Prostate gland (tissue), 2 donors: ENCODE measurements at regions not wholly inside any gene's neighbourhood (a gene's known extent, or its start where the extent isn't known, plus 50 kb on each side); places are given as distances from the start of the nearest gene placed in this dataset.
A peak's percentile ranks its signal among the peaks of the same experiment; 100 is the strongest.

Source experiments
- DNase-seq: peaks from one replicate; pipeline ENCODE4 v3.0.0-alpha.2; 2019; ENCODE audit warnings: low spot score
- H3K27ac ChIP-seq, 2 donors: fragments of 200-600 bp; sonication (generic); 2 replicates each; pipeline ENCODE4 v1.5.1; 2017 to 2019
- H3K27me3 ChIP-seq: fragments of 200-600 bp; sonication (generic); replicated peaks from 2 replicates; pipeline ENCODE4 v1.5.1; 2019; ENCODE audit not compliant: insufficient read depth
- H3K36me3 ChIP-seq, 2 donors: fragments of 200-600 bp; sonication (generic); 1 replicate in 1 of 2; 2 replicates in 1 of 2; pipeline versions ENCODE4 v1.5.1 to v1.8.1; 2017 to 2019
- H3K4me1 ChIP-seq: fragments of 200-600 bp; sonication (generic); replicated peaks from 2 replicates; pipeline ENCODE4 v1.5.1; 2019
- H3K4me3 ChIP-seq, 2 donors: fragments of 200-600 bp; sonication (generic); 2 replicates each; pipeline ENCODE4 v1.5.1; 2017 to 2019
- H3K9me3 ChIP-seq: fragments of 200-600 bp; sonication (generic); 2 replicates; pipeline ENCODE4 v1.5.1; 2017
- POLR2A ChIP-seq: fragments of 450-650 bp; IDR thresholded peaks from one replicate; pipeline ENCODE4 v1.6.1; 2016; ENCODE audit warnings: antibody characterized with exemption, mild to moderate bottlenecking
- POLR2AphosphoS5 ChIP-seq: sonication (generic); formaldehyde crosslinking; IDR thresholded peaks from one replicate; pipeline ENCODE4 v1.6.1; 2017; ENCODE audit warnings: antibody characterized with exemption
- WGBS: methylation state at CpG from one replicate; pipeline ENCODE4 v1.1.5; 2018; 5-methylcytosine and 5-hydroxymethylcytosine counted together
- intact Hi-C: fragments of 100-400 bp; cut with DNase I; formaldehyde crosslinking; loops from one replicate; pipeline ENCODE4 v1.14.2; 2022
- TF ChIP-seq, protein P1 (sequence below), 4 experiments: fragments of 200-600 bp in 2 of 4; fragments of 450-650 bp in 2 of 4; sonication (generic) in 2 of 4; IDR thresholded peaks; 1 replicate in 3 of 4; 2 replicates in 1 of 4; pipeline ENCODE4 v1.5.1; 2016 to 2019; ENCODE audit warnings: antibody characterized with exemption in 4 of 4, mild to moderate bottlenecking in 2 of 4, moderate library complexity in 2 of 4

DNA sequence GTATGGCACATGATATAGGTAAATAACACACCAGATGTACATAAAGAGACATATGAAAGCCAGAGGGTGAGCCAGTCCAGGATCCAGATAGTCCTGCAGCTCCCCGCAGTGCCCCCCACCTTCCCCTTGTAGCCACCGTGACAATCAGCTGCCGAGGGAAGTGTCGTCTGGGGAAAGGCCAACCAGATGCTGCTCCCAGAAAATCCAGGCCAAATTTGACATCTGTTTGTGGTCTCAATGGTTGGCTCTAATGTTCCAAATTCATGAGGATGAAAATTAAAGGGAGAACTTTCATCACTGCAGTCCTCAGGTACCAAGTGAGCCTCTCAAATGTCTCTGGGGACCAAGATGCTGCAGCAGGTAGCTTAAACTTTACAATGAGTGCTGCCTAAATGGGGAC is 210.3 kb downstream of the PTEN start:
- Histone ChIP-seq H3K9me3 (no peaks in the 10 kb centered on the region), H3K4me3 (no peak overlapping the region)
- WGBS = 70% methylated on average over 4 of the region's 4 CpGs

DNA sequence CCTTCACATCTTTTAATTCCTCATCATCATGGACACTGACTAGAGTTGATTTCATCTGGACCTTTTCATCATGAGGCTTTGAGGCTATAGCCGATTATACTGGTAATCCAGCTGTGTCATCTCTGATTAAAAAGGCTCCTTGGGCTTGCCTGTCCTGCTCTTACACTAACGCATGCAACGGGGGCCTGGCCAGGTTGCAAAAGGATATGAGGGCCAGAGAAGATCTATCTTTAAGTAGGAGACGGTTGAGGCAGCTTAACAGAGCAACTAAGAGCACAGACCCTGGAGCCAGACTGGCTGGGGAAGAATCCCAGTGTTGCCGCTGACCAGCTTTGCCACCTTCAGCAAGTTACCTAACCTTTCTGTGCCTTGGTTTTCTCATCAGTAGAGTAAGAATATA is 211.5 kb downstream of the PTEN start:
- TF ChIP-seq, protein P1, sequence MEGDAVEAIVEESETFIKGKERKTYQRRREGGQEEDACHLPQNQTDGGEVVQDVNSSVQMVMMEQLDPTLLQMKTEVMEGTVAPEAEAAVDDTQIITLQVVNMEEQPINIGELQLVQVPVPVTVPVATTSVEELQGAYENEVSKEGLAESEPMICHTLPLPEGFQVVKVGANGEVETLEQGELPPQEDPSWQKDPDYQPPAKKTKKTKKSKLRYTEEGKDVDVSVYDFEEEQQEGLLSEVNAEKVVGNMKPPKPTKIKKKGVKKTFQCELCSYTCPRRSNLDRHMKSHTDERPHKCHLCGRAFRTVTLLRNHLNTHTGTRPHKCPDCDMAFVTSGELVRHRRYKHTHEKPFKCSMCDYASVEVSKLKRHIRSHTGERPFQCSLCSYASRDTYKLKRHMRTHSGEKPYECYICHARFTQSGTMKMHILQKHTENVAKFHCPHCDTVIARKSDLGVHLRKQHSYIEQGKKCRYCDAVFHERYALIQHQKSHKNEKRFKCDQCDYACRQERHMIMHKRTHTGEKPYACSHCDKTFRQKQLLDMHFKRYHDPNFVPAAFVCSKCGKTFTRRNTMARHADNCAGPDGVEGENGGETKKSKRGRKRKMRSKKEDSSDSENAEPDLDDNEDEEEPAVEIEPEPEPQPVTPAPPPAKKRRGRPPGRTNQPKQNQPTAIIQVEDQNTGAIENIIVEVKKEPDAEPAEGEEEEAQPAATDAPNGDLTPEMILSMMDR (IDR thresholded peaks at IDR 0.05) = no peak
- no peak for TF ChIP-seq POLR2A
- TF ChIP-seq POLR2AphosphoS5 = no peak
- H3K4me3 ChIP-seq = no peak overlapping the region
- intact Hi-C loops = no loop called here
- DNase-seq = no peak
- H3K27me3 ChIP-seq = no peaks in the 10 kb centered on the region
- 90% methylated on average over 5 of the region's 5 CpGs for WGBS
- no peaks in the 10 kb centered on the region for H3K9me3 ChIP-seq
- no peak overlapping the region for H3K27ac ChIP-seq
- no peaks in the 10 kb centered on the region for H3K4me1 ChIP-seq
- no peaks in the 10 kb centered on the region for H3K36me3 ChIP-seq

More for the DNA sequence above, 210.3 kb downstream of the PTEN start:
- DNase-seq = no peak
- Histone ChIP-seq H3K27me3 (no peaks in the 10 kb centered on the region), H3K27ac (no peak overlapping the region), H3K36me3 (no peaks in the 10 kb centered on the region), H3K4me1 (no peaks in the 10 kb centered on the region)
- TF ChIP-seq, protein P1 (IDR thresholded peaks at IDR 0.05) = no peak
- intact Hi-C loops = no loop called here

DNA sequence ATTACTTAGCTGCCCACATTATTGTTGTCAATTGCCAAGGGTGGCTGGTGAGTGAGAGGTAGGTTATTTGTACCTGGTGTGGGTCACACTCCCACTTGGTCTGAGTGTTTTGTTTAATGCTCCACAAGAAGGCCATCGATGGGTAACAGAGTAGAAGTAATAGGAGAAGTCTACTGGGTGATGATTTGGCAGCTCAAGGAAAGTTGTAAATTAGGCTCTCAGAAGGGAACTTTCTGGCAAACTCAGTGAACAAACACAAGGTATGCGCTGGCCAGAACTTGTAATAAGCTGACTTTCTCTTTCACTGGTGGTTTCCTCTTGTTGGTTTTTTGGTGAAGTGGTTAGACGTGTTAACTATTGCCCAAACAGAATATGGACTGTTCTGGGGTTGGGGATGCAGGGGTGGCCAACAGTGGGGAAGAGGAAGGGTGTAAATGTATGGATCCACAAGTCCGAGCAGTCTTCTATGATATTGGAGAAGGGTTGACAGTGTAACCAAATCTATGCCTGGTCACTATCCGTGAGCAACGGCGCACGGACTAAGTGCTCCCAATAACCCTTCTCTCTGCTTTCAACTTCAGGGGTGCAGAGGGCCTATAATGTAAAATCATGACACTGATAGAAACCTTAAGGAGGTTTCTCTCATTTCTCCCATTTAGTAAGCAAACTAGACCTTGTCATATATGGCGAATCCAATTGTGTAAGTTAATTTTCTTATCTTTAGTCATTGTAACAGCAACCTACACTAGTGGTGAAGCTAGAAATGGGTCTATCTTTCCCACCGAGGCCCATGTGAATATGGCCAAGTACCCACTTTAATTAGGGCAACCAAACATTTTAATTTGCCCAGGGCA is 212.8 kb downstream of the PTEN start:
- Histone ChIP-seq H3K4me3 (no peak overlapping the region), H3K27ac (no peak overlapping the region), H3K36me3 (no peaks in the 10 kb centered on the region), H3K9me3 (no peaks in the 10 kb centered on the region), H3K4me1 (no peaks in the 10 kb centered on the region), H3K27me3 (no peaks in the 10 kb centered on the region)
- peak; percentile 50 for DNase-seq
- TF ChIP-seq, protein P1 (IDR thresholded peaks at IDR 0.05) = no peak
- no peak for TF ChIP-seq POLR2A
- peak; percentile 66 for TF ChIP-seq POLR2AphosphoS5
- WGBS = 61% methylated on average over 10 of the region's 10 CpGs
- intact Hi-C loops = no loop called here

DNA sequence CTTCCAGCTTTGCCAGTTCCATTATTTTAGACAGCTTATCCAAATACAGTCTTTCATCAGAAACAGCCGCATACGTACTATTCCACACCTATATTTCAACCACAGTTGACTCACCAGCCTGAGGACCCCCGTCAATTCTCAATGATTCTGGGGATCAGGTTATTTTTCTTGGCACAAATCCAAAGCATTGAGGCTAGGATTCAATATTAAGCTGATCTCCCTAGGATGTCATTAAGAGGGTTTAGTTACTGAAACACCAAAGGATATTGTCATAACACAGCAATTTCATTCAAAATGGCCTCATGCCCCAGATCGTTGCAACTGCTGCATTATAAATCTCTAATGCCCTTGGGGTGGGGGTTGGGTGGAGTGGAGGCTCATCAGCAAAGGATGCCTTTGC is 214.6 kb downstream of the PTEN start:
- no peaks in the 10 kb centered on the region for H3K4me1 ChIP-seq
- intact Hi-C loops = no loop called here
- WGBS = 85% methylated on average over 4 of the region's 4 CpGs
- DNase-seq = no peak
- no peaks in the 10 kb centered on the region for H3K27me3 ChIP-seq
- no peak overlapping the region for H3K27ac ChIP-seq
- TF ChIP-seq, protein P1 (IDR thresholded peaks at IDR 0.05) = no peak
- TF ChIP-seq POLR2AphosphoS5 = no peak
- TF ChIP-seq POLR2A = no peak
- no peak overlapping the region for H3K4me3 ChIP-seq
- no peaks in the 10 kb centered on the region for H3K9me3 ChIP-seq
- no peaks in the 10 kb centered on the region for H3K36me3 ChIP-seq

DNA sequence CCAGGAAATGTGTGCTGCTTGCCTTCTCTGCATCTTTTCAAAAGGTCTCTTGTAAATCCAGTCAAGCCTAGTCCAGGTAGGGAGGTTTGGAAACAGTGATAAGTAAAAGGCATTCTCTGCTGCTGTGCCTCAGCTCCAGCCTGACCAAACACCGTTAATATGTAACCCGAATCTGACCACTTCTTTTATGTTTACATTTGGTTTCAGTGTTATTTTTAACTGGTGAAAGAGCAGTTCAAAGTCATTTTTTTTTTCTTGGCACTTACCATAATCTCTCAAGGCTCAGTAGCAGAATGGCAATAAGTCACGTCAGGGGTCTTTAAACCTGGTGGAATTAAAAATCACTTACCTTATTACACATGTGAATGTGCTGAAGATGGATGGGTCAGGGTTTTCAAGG is 216.8 kb downstream of the PTEN start:
- no peak for TF ChIP-seq POLR2A
- TF ChIP-seq POLR2AphosphoS5 = peak; percentile 47
- Histone ChIP-seq H3K27ac (no peak overlapping the region), H3K4me3 (no peak overlapping the region), H3K36me3 (no peaks in the 10 kb centered on the region), H3K4me1 (no peaks in the 10 kb centered on the region), H3K27me3 (no peaks in the 10 kb centered on the region), H3K9me3 (no peaks in the 10 kb centered on the region)
- peak; percentile 25 for DNase-seq
- 7% methylated on average over 3 of the region's 3 CpGs for WGBS
- intact Hi-C loops = no loop called here
